OCI-LY7 (cell line): ENCODE measurements at regions not wholly inside any gene's neighbourhood (a gene's known extent, or its start where the extent isn't known, plus 50 kb on each side); places are given as distances from the start of the nearest gene placed in this dataset.

Experiments
- BruUV-seq: library from RNA; stranded (reverse); fragments of 400-500 nt; replicated peaks from 2 replicates; lab custom pipeline; 2021; lab: Mats Ljungman, UMichigan
- CTCF ChIA-PET: fragments of 300-600 bp; sonication (Branson Sonifier 250); formaldehyde crosslinking; loops from one replicate; lab custom pipeline; 2022; ENCODE audit warnings: antibody characterized with exemption; ENCODE audit not compliant: unreplicated experiment; lab: Charles Lee
- POLR2A ChIA-PET: fragments of 300-600 bp; sonication (Branson Sonifier 250); formaldehyde crosslinking; loops from one replicate; lab custom pipeline; 2022; ENCODE audit warnings: antibody characterized with exemption; lab: Charles Lee
- DNase-seq: peaks from one replicate; pipeline ENCODE4 v3.0.0-alpha.2; 2015; ENCODE audit warnings: low spot score
- H2AFZ ChIP-seq: fragments of 200-600 bp; sonication (generic), shearing (Covaris generic); 2 replicates; pipeline ENCODE4 v1.6.1; 2014; ENCODE audit warnings: mild to moderate bottlenecking, antibody characterized with exemption, low read length, moderate library complexity
- H3K27ac ChIP-seq: fragments of 200-600 bp; sonication (generic); 2 replicates; pipeline ENCODE4 v1.5.1; 2014; ENCODE audit warnings: mixed run types, low read depth, mild to moderate bottlenecking, moderate library complexity, low read length, inconsistent platforms; ENCODE audit not compliant: poor library complexity, severe bottlenecking
- H3K36me3 ChIP-seq: fragments of 200-600 bp; sonication (generic); 2 replicates; pipeline ENCODE4 v1.6.1; 2014; ENCODE audit warnings: mild to moderate bottlenecking, antibody characterized with exemption, low read length, moderate library complexity, mixed read lengths; ENCODE audit not compliant: insufficient read depth
- H3K4me1 ChIP-seq: fragments of 200-600 bp; sonication (generic); 2 replicates; pipeline ENCODE4 v1.5.1; 2014; ENCODE audit warnings: mild to moderate bottlenecking, low read length; ENCODE audit not compliant: insufficient read depth, poor library complexity, severe bottlenecking
- H3K4me2 ChIP-seq: fragments of 200-600 bp; sonication (generic); 2 replicates; pipeline ENCODE4 v1.6.1; 2014; ENCODE audit warnings: mild to moderate bottlenecking, low read length
- H3K4me3 ChIP-seq: fragments of 200-600 bp; sonication (generic); 2 replicates; pipeline ENCODE4 v1.5.1; 2014; ENCODE audit warnings: mild to moderate bottlenecking, low read depth, low read length; ENCODE audit not compliant: poor library complexity, severe bottlenecking
- H3K79me2 ChIP-seq: fragments of 200-600 bp; sonication (generic); 2 replicates; pipeline ENCODE4 v1.6.1; 2016; ENCODE audit warnings: low read depth, mild to moderate bottlenecking, low read length, moderate library complexity, mixed read lengths; ENCODE audit not compliant: insufficient read depth
- H3K9me2 ChIP-seq: fragments of 200-600 bp; sonication (generic); 2 replicates; pipeline ENCODE4 v1.6.1; 2016; ENCODE audit warnings: mild to moderate bottlenecking, low read length, mixed read lengths; ENCODE audit not compliant: insufficient read depth
- H3K9me3 ChIP-seq: fragments of 200-600 bp; sonication (generic); 2 replicates; pipeline ENCODE4 v1.6.1; 2014; ENCODE audit warnings: mild to moderate bottlenecking, mixed run types, low read length, mixed read lengths
- H4K20me1 ChIP-seq: fragments of 200-600 bp; sonication (generic); 2 replicates; pipeline ENCODE4 v1.6.1; 2014; ENCODE audit warnings: mild to moderate bottlenecking, antibody characterized with exemption, low read length, moderate library complexity, mixed read lengths; ENCODE audit not compliant: insufficient read depth
- CTCF ChIP-seq: fragments of 200-600 bp; sonication (generic); conservative IDR thresholded peaks from 2 replicates; pipeline ENCODE4 v1.5.1; 2014; ENCODE audit warnings: mild to moderate bottlenecking, antibody characterized with exemption, low read length, moderate library complexity, mixed read lengths
- EZH2phosphoT487 ChIP-seq: fragments of 200-600 bp; sonication (generic); IDR thresholded peaks from 2 replicates; pipeline ENCODE4 v1.6.1; 2018; ENCODE audit warnings: low read depth, borderline replicate concordance, mild to moderate bottlenecking, mixed run types, antibody characterized with exemption, low read length, moderate library complexity, mixed read lengths
- intact Hi-C: fragments of 100-400 bp; cut with micrococcal nuclease; formaldehyde crosslinking; loops from one replicate; pipeline ENCODE4 v1.10.0; 2022; ENCODE audit not compliant: unreplicated experiment

GRCh38 chr14:51552768-51553404 is 98.8 kb upstream of the FRMD6 start:
- POLR2A ChIA-PET: interaction anchor here (0.8 kb wide), 1 partner anchor 1276 kb away, joined by 4 read pairs; no protein-coding TSS in a partner anchor
- Histone ChIP-seq H2AFZ (no peak overlapping the region), H3K36me3 (no peaks in the 10 kb centered on the region), H3K27ac (no peak overlapping the region), H3K79me2 (no peaks in the 10 kb centered on the region), H4K20me1 (no peaks in the 10 kb centered on the region), H3K9me3 (no peaks in the 10 kb centered on the region), H3K9me2 (no peaks in the 10 kb centered on the region), H3K4me3 (no peak overlapping the region), H3K4me1 (no peaks in the 10 kb centered on the region), H3K4me2 (no peak overlapping the region)
- TF ChIP-seq EZH2phosphoT487 (no peak), CTCF (no peak)
- CTCF ChIA-PET: no interaction called here
- no TSS peak for BruUV-seq
- intact Hi-C loops: no loop called here
- DNase-seq: no peak

GRCh38 chr14:51554339-51554920 is 97.3 kb upstream of the FRMD6 start:
- Histone ChIP-seq H3K79me2 (no peaks in the 10 kb centered on the region), H3K4me1 (no peaks in the 10 kb centered on the region), H3K4me2 (no peak overlapping the region), H3K27ac (no peak overlapping the region), H3K9me3 (no peaks in the 10 kb centered on the region), H3K36me3 (no peaks in the 10 kb centered on the region), H4K20me1 (no peaks in the 10 kb centered on the region), H3K9me2 (no peaks in the 10 kb centered on the region), H2AFZ (no peak overlapping the region), H3K4me3 (no peak overlapping the region)
- TF ChIP-seq CTCF: no peak
- no peak for DNase-seq
- CTCF ChIA-PET: no interaction called here
- BruUV-seq: no TSS peak
- POLR2A ChIA-PET: no interaction called here
- intact Hi-C loops: no loop called here

- no peaks in the 10 kb centered on the region for H3K9me3 ChIP-seq
- no peak overlapping the region for H3K4me3 ChIP-seq
- H3K9me2 ChIP-seq: no peaks in the 10 kb centered on the region
- no peaks in the 10 kb centered on the region for H4K20me1 ChIP-seq
- TF ChIP-seq EZH2phosphoT487 (no peak), CTCF (peak; percentile 52)
- no peak overlapping the region for H2AFZ ChIP-seq
- no peaks in the 10 kb centered on the region for H3K79me2 ChIP-seq
- CTCF ChIA-PET: no interaction called here
- H3K27ac ChIP-seq: no peak overlapping the region
- POLR2A ChIA-PET: no interaction called here
- no TSS peak for BruUV-seq
- no peak overlapping the region for H3K4me2 ChIP-seq
- peak; percentile 5 for DNase-seq
- intact Hi-C loops: no loop called here
- no peaks in the 10 kb centered on the region for H3K36me3 ChIP-seq
- H3K4me1 ChIP-seq: no peaks in the 10 kb centered on the region
Measured at GRCh38 chr14:51554953-51555352, 96.8 kb upstream of the FRMD6 start.
